T-helper 9 cell (primary cell): ENCODE measurements at regions not wholly inside any gene's neighbourhood (a gene's known extent, or its start where the extent isn't known, plus 50 kb on each side); places are given as distances from the start of the nearest gene placed in this dataset.

Experiments used
- DNase-seq: peaks from one replicate; pipeline ENCODE4 v3.0.0-alpha.2; 2020

- no peak for DNase-seq
Measured at GRCh38 chr5:110034056-110034600, 344.4 kb downstream of the MAN2A1 start.

GRCh38 chr5:110038297-110038997, 348.7 kb downstream of the MAN2A1 start:
- no peak for DNase-seq

DNA sequence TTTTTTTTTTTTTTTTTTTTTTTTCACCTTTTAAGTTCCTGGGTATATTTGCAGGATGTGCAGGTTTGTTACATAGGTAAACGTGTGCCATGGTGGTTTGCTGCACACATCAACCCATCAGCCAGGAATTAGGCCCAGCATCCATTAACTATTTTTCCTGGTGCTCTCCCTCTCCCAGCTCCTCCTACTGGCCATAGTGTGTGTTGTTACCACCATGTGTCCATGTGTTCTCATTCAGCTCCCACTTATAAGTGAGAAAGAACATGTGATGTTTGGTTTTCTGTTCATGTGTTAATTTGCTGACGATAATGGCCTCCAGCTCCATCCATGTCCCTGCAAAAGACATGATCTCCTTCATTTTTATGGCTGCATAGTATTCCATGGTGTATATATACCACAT, 350.5 kb downstream of the MAN2A1 start:
- no peak for DNase-seq

- no peak for DNase-seq
Measured at GRCh38 chr5:110043025-110043424, 353.3 kb downstream of the MAN2A1 start.

DNA sequence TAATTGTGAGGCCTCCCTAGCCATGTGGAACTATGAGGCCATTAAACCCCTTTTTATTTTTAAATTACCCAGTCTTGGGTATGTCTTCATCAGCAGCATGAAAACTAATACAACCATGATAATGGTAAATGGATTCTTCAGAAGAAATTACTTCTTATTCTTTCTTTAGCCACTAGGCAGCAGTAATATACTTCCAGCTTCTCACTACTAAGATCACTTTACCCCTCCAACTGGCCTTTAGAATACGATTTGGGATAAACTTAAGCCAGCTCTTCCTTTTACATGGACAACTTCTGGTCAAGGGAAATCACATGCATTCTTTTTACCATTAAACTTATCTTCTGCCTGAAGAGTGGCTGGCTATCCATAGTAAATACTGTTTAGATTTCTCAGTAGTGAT, 355.4 kb downstream of the MAN2A1 start:
- no peak for DNase-seq

GRCh38 chr5:110048491-110048890, 358.8 kb downstream of the MAN2A1 start:
- no peak for DNase-seq

DNA sequence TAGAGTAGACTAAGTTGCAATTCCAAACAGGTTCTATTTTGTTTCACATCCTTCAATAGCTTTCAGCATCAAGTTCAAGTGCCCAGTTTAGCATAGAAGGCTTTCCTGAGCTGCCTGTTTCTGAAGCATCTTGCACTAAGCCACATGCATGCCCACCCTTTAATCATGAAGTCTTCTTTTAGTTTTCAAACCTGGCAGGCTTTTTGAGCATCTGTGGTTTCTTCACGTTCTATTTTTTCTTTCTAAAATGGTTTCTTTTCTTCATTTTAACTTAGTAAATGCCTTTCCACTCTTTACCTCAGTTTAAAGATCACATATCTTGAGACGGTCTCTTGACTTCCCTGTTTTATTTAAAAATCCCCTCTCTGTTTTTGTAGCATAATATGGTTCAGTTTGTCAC, 360.1 kb downstream of the MAN2A1 start:
- no peak for DNase-seq

GRCh38 chr5:110050640-110051345, 361.1 kb downstream of the MAN2A1 start:
- no peak for DNase-seq

DNA sequence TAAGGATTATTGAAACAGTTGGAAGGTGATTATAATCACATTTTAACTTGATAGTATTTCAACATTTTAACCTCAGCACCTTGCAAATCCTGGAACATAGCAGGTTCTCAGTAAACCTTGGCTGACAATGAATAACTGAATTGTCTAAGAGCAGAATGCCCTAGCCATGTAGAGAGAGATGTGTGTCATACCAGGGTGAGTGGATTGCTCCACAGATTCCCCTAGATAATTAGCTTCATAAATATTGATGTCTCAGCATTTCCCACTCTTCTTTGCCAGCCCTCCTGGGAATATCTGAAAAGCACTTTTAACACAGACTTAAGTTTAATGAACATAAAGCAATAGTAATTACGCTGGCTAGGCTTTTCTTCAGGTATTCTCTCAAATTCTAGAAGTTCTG, 363.5 kb downstream of the MAN2A1 start:
- no peak for DNase-seq

DNA sequence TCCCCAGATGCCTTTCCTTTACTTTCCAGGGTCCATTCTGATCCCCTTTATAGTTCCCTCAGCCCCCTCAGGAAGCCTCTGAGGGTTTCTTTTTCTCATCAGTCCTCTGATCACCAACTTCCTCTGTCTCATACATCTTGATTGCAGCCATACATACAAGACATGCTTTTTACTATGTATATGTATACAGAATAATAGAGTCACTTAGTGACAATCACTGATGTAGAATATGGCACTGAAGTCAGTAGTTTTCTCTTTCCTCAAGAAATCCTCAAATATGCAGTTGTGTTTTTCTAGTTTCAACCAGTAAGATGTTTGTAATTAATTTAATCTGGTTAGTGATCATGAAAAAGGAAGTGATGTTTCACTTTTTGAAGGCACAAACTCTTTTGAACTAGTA, 364.1 kb downstream of the MAN2A1 start:
- no peak for DNase-seq

GRCh38 chr5:110054240-110054639, 364.5 kb downstream of the MAN2A1 start:
- DNase-seq = peak; percentile 47

- no peak for DNase-seq
Measured at GRCh38 chr5:110055302-110055701, 365.6 kb downstream of the MAN2A1 start.

DNA sequence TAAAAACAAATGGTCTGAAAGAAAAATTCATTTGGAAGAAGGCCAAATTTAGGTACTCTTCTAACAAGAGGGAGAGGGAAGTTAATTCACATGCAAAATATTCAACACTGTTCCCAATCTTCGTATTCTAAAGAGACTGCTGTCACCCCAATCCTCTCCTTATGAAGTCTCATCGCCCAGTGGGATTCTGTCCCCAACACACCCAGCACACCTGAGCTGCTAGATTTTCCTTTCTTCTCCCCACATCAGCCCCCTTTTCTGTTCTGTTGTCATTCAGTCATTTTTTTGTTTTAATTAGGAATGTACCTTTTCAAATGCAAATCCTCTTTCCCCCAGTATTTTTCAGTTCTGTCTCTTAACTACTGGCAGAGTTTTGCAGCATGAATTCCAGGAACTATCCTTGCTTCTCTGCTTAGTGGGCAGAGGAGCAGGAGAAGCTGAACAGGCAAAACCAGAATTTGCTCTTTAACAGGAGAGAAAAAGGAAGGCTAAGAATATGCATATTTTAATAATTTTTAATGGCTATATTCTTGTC, 366.9 kb downstream of the MAN2A1 start:
- no peak for DNase-seq

GRCh38 chr5:110058175-110058574, 368.4 kb downstream of the MAN2A1 start:
- DNase-seq = no peak

DNA sequence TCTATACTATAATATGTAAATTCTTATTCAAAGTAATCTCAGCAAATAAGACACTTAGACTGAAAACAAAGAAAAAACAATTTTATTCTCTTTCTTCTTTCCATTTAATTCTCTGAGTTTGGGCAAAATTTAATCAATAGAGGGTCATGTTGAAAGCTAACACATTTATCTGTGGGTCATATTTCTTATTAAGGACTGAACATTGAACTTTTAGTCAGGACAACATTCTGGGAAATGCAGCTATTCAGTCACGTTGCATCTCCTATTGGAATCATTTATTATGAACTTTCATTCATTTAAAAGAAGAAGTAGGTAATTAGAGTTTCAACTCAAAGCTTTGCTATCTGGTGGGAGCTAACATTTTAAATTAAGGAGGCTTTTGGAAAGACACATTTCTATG, 372.5 kb downstream of the MAN2A1 start:
- no peak for DNase-seq

DNA sequence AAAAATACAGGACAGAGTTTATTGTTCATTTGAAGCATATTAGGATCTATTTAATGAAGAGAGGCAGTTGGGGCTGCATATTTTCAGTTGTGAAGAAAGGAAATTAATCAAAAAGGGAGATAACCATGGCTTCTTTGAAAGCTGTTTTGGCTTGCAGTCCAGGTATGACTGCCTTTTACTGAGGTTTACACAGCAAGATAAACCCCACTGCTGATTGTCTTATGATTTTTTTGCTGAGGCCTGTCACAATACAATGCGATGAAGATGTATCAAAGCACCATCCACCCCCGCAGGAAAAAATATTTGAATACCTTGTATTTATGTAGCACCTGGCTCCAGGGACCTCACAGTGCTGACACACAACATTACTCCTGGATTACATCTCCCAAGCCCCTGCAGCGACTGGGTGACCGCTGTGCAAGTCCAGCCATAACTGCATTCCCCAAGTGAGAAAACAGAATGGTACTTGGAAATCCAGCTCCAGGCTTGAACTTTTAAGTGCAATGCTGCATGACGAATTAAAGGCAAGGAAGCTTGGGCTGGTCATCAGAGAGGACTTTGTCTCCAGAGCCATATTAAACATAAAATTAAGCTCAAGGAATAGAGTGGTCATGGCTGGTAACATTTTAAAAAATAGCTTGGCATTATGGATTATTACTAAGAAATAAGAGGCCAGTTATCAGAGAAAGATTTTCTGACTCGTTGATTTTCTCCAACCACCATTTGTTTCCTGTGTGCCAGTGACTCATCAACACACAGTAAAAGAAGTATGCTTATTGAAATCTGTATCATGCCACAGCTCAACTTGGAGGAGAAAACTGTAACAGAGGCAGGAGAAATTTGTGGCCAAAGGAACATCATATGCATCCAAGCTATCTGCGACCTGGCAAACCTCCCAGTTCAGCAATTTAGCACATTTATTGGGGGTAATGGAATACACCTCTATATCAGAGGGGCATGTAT, 374.2 kb downstream of the MAN2A1 start:
- no peak for DNase-seq

- no peak for DNase-seq
Measured at GRCh38 chr5:110064603-110065268, 375.0 kb downstream of the MAN2A1 start.

DNA sequence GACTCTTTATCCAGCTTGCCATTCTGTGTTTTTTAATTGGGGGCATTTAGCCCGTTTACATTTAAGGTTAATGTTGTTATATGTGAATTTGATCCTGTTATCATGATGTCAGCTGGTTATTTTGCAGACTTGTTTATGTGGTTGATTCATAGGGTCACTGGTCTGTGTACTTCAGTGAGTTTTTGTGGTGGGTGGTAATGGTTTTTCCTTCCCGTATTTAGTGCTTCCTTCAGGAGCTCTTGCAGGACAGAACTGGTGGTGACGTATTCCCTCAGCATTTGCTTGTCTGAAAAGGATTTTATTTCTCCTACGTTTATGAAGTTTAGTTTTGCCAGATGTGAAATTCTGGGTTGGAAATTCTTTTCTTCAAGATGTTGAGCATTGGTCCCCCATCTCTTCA, 381.1 kb downstream of the MAN2A1 start:
- no peak for DNase-seq

- DNase-seq = no peak
Measured at GRCh38 chr5:110072651-110073050, 382.9 kb downstream of the MAN2A1 start.

GRCh38 chr5:110073534-110073933, 383.8 kb downstream of the MAN2A1 start:
- DNase-seq = no peak

- DNase-seq = no peak
Measured at GRCh38 chr5:110075656-110076055, 385.9 kb downstream of the MAN2A1 start.

DNA sequence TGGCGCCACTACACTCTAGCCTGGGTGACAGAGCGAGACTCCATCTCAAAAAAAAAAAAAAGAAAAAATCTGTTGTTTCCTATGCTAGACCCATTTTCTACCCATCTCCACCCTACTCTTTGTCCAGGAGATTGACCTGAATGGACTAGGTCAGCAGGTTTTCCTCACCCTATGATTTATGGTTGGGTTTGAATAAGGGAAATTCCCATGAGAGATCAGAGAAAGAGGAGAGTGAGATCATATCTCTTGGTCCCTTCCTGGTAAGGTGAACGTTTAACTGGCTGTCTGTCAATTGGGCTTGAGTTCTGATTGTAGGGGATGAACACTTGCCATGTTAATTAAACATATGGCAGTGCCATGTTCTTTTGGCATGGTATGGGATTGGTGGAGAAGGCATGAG, 387.4 kb downstream of the MAN2A1 start:
- DNase-seq = no peak
